ENCODE measurements at regions not wholly inside any gene's neighbourhood (a gene's known extent, or its start where the extent isn't known, plus 50 kb on each side); places are given as distances from the start of the nearest gene placed in this dataset.

GRCh38 chr20:40497899-40498691 is 190.9 kb downstream of the MAFB start:
- no peaks in the 10 kb centered on the region for H3K79me2 ChIP-seq (ENCODE audit: insufficient read depth, low read length)
- H3K9ac ChIP-seq (ENCODE audit: low read depth, low read length, poor library complexity, severe bottlenecking): no peak overlapping the region
- no peak overlapping the region for H3K4me2 ChIP-seq (ENCODE audit: low read depth, low read length, poor library complexity, severe bottlenecking)
- no peaks in the 10 kb centered on the region for H3F3A ChIP-seq (ENCODE audit: low read depth)
- H3K9me2 ChIP-seq (replicated peaks; ENCODE audit: low read depth, low read length): no peaks in the 10 kb centered on the region
- H3K9me3 ChIP-seq (ENCODE audit: insufficient read depth, low read depth, low read length): no peaks in the 10 kb centered on the region
- H4K20me1 ChIP-seq (ENCODE audit: insufficient read depth, low read length, poor library complexity, severe bottlenecking): no peaks in the 10 kb centered on the region
- H3K36me3 ChIP-seq (ENCODE audit: insufficient read depth, low read length): no peaks in the 10 kb centered on the region
- H3K4me1 ChIP-seq (ENCODE audit: insufficient read depth, low read length, poor library complexity, severe bottlenecking): peaks cover 4% of the 10 kb centered on the region
- no peak for TF ChIP-seq CTCF (conservative IDR thresholded peaks at IDR 0.05; ENCODE audit: low read length)
- TF ChIP-seq EZH2phosphoT487 (IDR thresholded peaks at IDR 0.05; ENCODE audit: borderline replicate concordance): no peak
- H3K27me3 ChIP-seq (ENCODE audit: insufficient read depth, low read length, poor library complexity, severe bottlenecking): no peaks in the 10 kb centered on the region
- no peak overlapping the region for H2AFZ ChIP-seq (ENCODE audit: low read length)
- no peak overlapping the region for H3K4me3 ChIP-seq (ENCODE audit: low read length, poor library complexity, severe bottlenecking)

- H3K27me3 ChIP-seq (ENCODE audit: insufficient read depth, low read length, poor library complexity, severe bottlenecking): no peaks in the 10 kb centered on the region
These were observed 193.1 kb downstream of the MAFB start for GRCh38 chr20:40495956-40496355.

GRCh38 chr20:40494248-40494647 is 194.8 kb downstream of the MAFB start:
- H3K9me2 ChIP-seq (replicated peaks; ENCODE audit: low read depth, low read length): no peaks in the 10 kb centered on the region
- no peaks in the 10 kb centered on the region for H3K79me2 ChIP-seq (ENCODE audit: insufficient read depth, low read length)
- H3K27me3 ChIP-seq (ENCODE audit: insufficient read depth, low read length, poor library complexity, severe bottlenecking): no peaks in the 10 kb centered on the region
- no peaks in the 10 kb centered on the region for H4K20me1 ChIP-seq (ENCODE audit: insufficient read depth, low read length, poor library complexity, severe bottlenecking)
- no peak overlapping the region for H2AFZ ChIP-seq (ENCODE audit: low read length)
- H3K36me3 ChIP-seq (ENCODE audit: insufficient read depth, low read length): no peaks in the 10 kb centered on the region
- H3K4me2 ChIP-seq (ENCODE audit: low read depth, low read length, poor library complexity, severe bottlenecking): no peak overlapping the region
- H3K4me3 ChIP-seq (ENCODE audit: low read length, poor library complexity, severe bottlenecking): no peak overlapping the region
- no peaks in the 10 kb centered on the region for H3F3A ChIP-seq (ENCODE audit: low read depth)
- TF ChIP-seq EZH2phosphoT487 (IDR thresholded peaks at IDR 0.05; ENCODE audit: borderline replicate concordance) (no peak), CTCF (conservative IDR thresholded peaks at IDR 0.05; ENCODE audit: low read length) (no peak)
- peaks cover 4% of the 10 kb centered on the region for H3K4me1 ChIP-seq (ENCODE audit: insufficient read depth, low read length, poor library complexity, severe bottlenecking)
- H3K9ac ChIP-seq (ENCODE audit: low read depth, low read length, poor library complexity, severe bottlenecking): no peak overlapping the region
- H3K9me3 ChIP-seq (ENCODE audit: insufficient read depth, low read depth, low read length): no peaks in the 10 kb centered on the region

More at GRCh38 chr20:40495956-40496355, 193.1 kb downstream of the MAFB start:
- TF ChIP-seq EZH2phosphoT487 (IDR thresholded peaks at IDR 0.05; ENCODE audit: borderline replicate concordance) (no peak), CTCF (conservative IDR thresholded peaks at IDR 0.05; ENCODE audit: low read length) (no peak)
- Histone ChIP-seq H3K4me3 (ENCODE audit: low read length, poor library complexity, severe bottlenecking) (no peak overlapping the region), H3K4me2 (ENCODE audit: low read depth, low read length, poor library complexity, severe bottlenecking) (no peak overlapping the region), H3K79me2 (ENCODE audit: insufficient read depth, low read length) (no peaks in the 10 kb centered on the region), H3K4me1 (ENCODE audit: insufficient read depth, low read length, poor library complexity, severe bottlenecking) (peaks cover 4% of the 10 kb centered on the region), H3K9me3 (ENCODE audit: insufficient read depth, low read depth, low read length) (no peaks in the 10 kb centered on the region), H3K9me2 (replicated peaks; ENCODE audit: low read depth, low read length) (no peaks in the 10 kb centered on the region), H3K9ac (ENCODE audit: low read depth, low read length, poor library complexity, severe bottlenecking) (no peak overlapping the region), H4K20me1 (ENCODE audit: insufficient read depth, low read length, poor library complexity, severe bottlenecking) (no peaks in the 10 kb centered on the region), H2AFZ (ENCODE audit: low read length) (no peak overlapping the region), H3F3A (ENCODE audit: low read depth) (no peaks in the 10 kb centered on the region), H3K36me3 (ENCODE audit: insufficient read depth, low read length) (no peaks in the 10 kb centered on the region)
